K562 (cell line): ENCODE measurements at regions not wholly inside any gene's neighbourhood (a gene's known extent, or its start where the extent isn't known, plus 50 kb on each side); places are given as distances from the start of the nearest gene placed in this dataset.

Source experiments
- ATAC-seq: fragments of 200-7000 bp; cut with Tn5 transposase; 3 replicates; pipeline ENCODE4 v1.9.1; 2020; ENCODE audit warnings: moderate library complexity
- BruUV-seq: library from RNA; stranded (reverse); fragments of 400-500 nt; replicated peaks from 2 replicates; lab custom pipeline; 2021; lab: Mats Ljungman, UMichigan
- CTCF ChIA-PET: fragments of 300-600 bp; formaldehyde crosslinking; extraction: SDS; loops from one replicate; lab custom pipeline; 2021; ENCODE audit warnings: low intra/inter-chr PET ratio; lab: Yijun Ruan, JAX
- POLR2A ChIA-PET: fragments of 300-600, 350-650 bp; sonication (Branson Sonifier 250); formaldehyde crosslinking; extraction: SDS; loops from one replicate; lab custom pipeline; 2021; ENCODE audit warnings: antibody characterized with exemption, inconsistent platforms; lab: Yijun Ruan, JAX
- DNase-seq, 4 experiments: peaks; one replicate each; pipeline versions ENCODE4 v3.0.0 to v3.0.0-alpha.2; 2011 to 2018; ENCODE audit warnings: low spot score in 3 of 4, mixed read lengths in 3 of 4; ENCODE audit errors: extremely low read depth in 1 of 4
- FAIRE-seq: peaks from 2 replicates; lab custom pipeline; 2011; peaks lifted over from hg19 to GRCh38; lab: Jason Lieb, UNC
- H2AFZ ChIP-seq: 2 replicates; pipeline ENCODE4 v1.6.0; 2011; ENCODE audit warnings: low read depth, low read length, control low read depth, inconsistent platforms
- H3K27ac ChIP-seq: fragments of 200-600 bp; 3 replicates; pipeline ENCODE4 v1.8.0; 2011; ENCODE audit warnings: low read depth, mild to moderate bottlenecking, control low read depth, inconsistent platforms, low read length, moderate library complexity, mixed read lengths; ENCODE audit errors: extremely low read depth
- H3K27me3 ChIP-seq, 2 experiments: fragments of 300-600 bp in 1 of 2; 2 replicates in 1 of 2; 3 replicates in 1 of 2; pipeline versions ENCODE4 v1.6.0 to v1.8.0; 2011; ENCODE audit warnings: inconsistent platforms in 2 of 2, low read length in 2 of 2, mild to moderate bottlenecking in 1 of 2, mixed read lengths in 1 of 2, moderate library complexity in 1 of 2; ENCODE audit not compliant: control insufficient read depth in 2 of 2, insufficient read depth in 2 of 2
- H3K36me3 ChIP-seq: fragments of 300-600 bp; 3 replicates; pipeline ENCODE4 v1.8.0; 2011; ENCODE audit warnings: mild to moderate bottlenecking, low read length, inconsistent platforms; ENCODE audit not compliant: control insufficient read depth, insufficient read depth
- H3K4me1 ChIP-seq, 2 experiments: fragments of 200-600 bp in 1 of 2; replicated peaks in 1 of 2; 2 replicates in 1 of 2; 3 replicates in 1 of 2; pipeline versions ENCODE4 v1.5.1 to v1.8.0; 2011; ENCODE audit warnings: inconsistent platforms in 2 of 2, low read length in 2 of 2, mild to moderate bottlenecking in 1 of 2, mixed read lengths in 1 of 2, moderate library complexity in 1 of 2; ENCODE audit not compliant: control insufficient read depth in 2 of 2, insufficient read depth in 2 of 2
- H3K4me2 ChIP-seq: 2 replicates; pipeline ENCODE4 v1.6.1; 2011; ENCODE audit warnings: low read length, control low read depth, inconsistent platforms, mixed read lengths; ENCODE audit not compliant: insufficient read depth
- H3K4me3 ChIP-seq: fragments of 200-600 bp; sonication (generic), shearing (Covaris generic); 2 replicates; pipeline ENCODE4 v1.5.1; 2016; ENCODE audit warnings: control low read depth, inconsistent platforms
- H3K79me2 ChIP-seq: fragments of 200-600 bp; 3 replicates; pipeline ENCODE4 v1.8.0; 2011; ENCODE audit warnings: low read length, inconsistent platforms; ENCODE audit not compliant: control insufficient read depth, insufficient read depth
- H3K9ac ChIP-seq, 2 experiments: 2 replicates each; pipeline versions ENCODE4 v1.6.0 to v1.6.1; 2011; ENCODE audit warnings: low read depth in 2 of 2, low read length in 2 of 2, control low read depth in 1 of 2, inconsistent platforms in 1 of 2, mild to moderate bottlenecking in 1 of 2, mixed read lengths in 1 of 2; ENCODE audit not compliant: insufficient read depth in 1 of 2
- H3K9me1 ChIP-seq: one replicate; pipeline ENCODE4 v1.6.0; 2011; ENCODE audit warnings: inconsistent platforms, mild to moderate bottlenecking, low read length, moderate library complexity; ENCODE audit not compliant: control insufficient read depth, insufficient read depth
- H3K9me3 ChIP-seq: replicated peaks from 2 replicates; pipeline ENCODE4 v1.5.1; 2011; ENCODE audit warnings: low read depth, low read length, inconsistent platforms; ENCODE audit not compliant: control insufficient read depth, insufficient read depth
- H4K20me1 ChIP-seq: replicated peaks from 2 replicates; pipeline ENCODE4 v1.6.1; 2011; ENCODE audit warnings: low read length, inconsistent platforms, mixed read lengths; ENCODE audit not compliant: control insufficient read depth, insufficient read depth
- ASH1L ChIP-seq: fragments of 450-650 bp; IDR thresholded peaks from 2 replicates; pipeline ENCODE4 v1.6.1; 2018; ENCODE audit warnings: borderline replicate concordance, mild to moderate bottlenecking, low read depth; ENCODE audit not compliant: partially characterized antibody
- CCAR2 ChIP-seq: fragments of 200-400 bp; formaldehyde crosslinking; IDR thresholded peaks from 2 replicates; pipeline ENCODE4 v1.6.1; 2017; ENCODE audit warnings: mild to moderate bottlenecking, low read depth, low read length
- HEY1 ChIP-seq: fragments of 250-450 bp; sonication (Bioruptor Pico); IDR thresholded peaks from 2 replicates; pipeline ENCODE4 v1.5.0; 2020; ENCODE audit warnings: mild to moderate bottlenecking, moderate library complexity, borderline replicate concordance
- HNRNPK ChIP-seq: fragments of 200-400 bp; formaldehyde crosslinking; IDR thresholded peaks from one replicate; pipeline ENCODE4 v1.6.1; 2018; ENCODE audit warnings: mild to moderate bottlenecking, low read depth, low read length; ENCODE audit not compliant: poor library complexity, severe bottlenecking
- KLF16 ChIP-seq: IDR thresholded peaks from 2 replicates; pipeline ENCODE4 v1.6.1; 2016; ENCODE audit warnings: antibody characterized with exemption
- KLF6 ChIP-seq: fragments of 250-450 bp; sonication (Bioruptor Pico); IDR thresholded peaks from 2 replicates; pipeline ENCODE4 v1.4.0; 2020; ENCODE audit warnings: mild to moderate bottlenecking, moderate library complexity, borderline replicate concordance
- MAFK ChIP-seq: IDR thresholded peaks from 2 replicates; pipeline ENCODE4 v1.6.1; 2011; ENCODE audit warnings: low read length, improper control_type of control experiment
- MEF2D ChIP-seq: conservative IDR thresholded peaks from 2 replicates; pipeline ENCODE4 v1.6.1; 2016; ENCODE audit warnings: low read depth, missing genetic modification characterization, missing compliant biosample characterization
- MYBL2 ChIP-seq, 2 experiments: fragments of 450-650 bp in 1 of 2; sonication (generic) in 1 of 2; formaldehyde crosslinking in 1 of 2; IDR thresholded peaks; 2 replicates each; pipeline versions ENCODE4 v1.6.1 to v1.8.1; 2017 to 2022; ENCODE audit warnings: borderline replicate concordance in 1 of 2, inconsistent platforms in 1 of 2, low read depth in 1 of 2, mild to moderate bottlenecking in 1 of 2, missing genetic modification reagents in 1 of 2, moderate library complexity in 1 of 2
- POLR2H ChIP-seq: IDR thresholded peaks from 2 replicates; pipeline ENCODE4 v1.6.1; 2016; ENCODE audit warnings: missing genetic modification characterization, low read depth, mild to moderate bottlenecking, control low read depth, missing compliant biosample characterization, moderate library complexity
- RBM14 ChIP-seq: fragments of 200-400 bp; formaldehyde crosslinking; IDR thresholded peaks from 2 replicates; pipeline ENCODE4 v1.6.1; 2018; ENCODE audit warnings: low read depth, mild to moderate bottlenecking, low read length, moderate library complexity, borderline replicate concordance; ENCODE audit not compliant: insufficient read depth
- RNF2 ChIP-seq: sonication (generic); IDR thresholded peaks from 2 replicates; pipeline ENCODE4 v1.6.1; 2016
- SMARCA4 ChIP-seq: fragments of 450-650 bp; IDR thresholded peaks from 2 replicates; pipeline ENCODE4 v1.6.1; 2016
- SP2 ChIP-seq: IDR thresholded peaks from 2 replicates; pipeline ENCODE4 v1.6.1; 2011; ENCODE audit warnings: mild to moderate bottlenecking, low read depth, low read length, moderate library complexity; ENCODE audit not compliant: poor library complexity, severe bottlenecking; ENCODE audit errors: extremely low read depth
- ZFP30 ChIP-seq: fragments of 250-450 bp; sonication (Bioruptor Pico); IDR thresholded peaks from 2 replicates; pipeline ENCODE4 v1.8.0; 2022; ENCODE audit warnings: moderate library complexity, mild to moderate bottlenecking, inconsistent platforms, borderline replicate concordance
- ZNF431 ChIP-seq: sonication (generic); formaldehyde crosslinking; IDR thresholded peaks from 2 replicates; pipeline ENCODE4 v1.8.0; 2022; ENCODE audit warnings: mild to moderate bottlenecking, missing genetic modification reagents
- ZNF518B ChIP-seq: fragments of 250-450 bp; sonication (Bioruptor Pico); IDR thresholded peaks from 2 replicates; pipeline ENCODE4 v1.5.0; 2021; ENCODE audit warnings: mild to moderate bottlenecking, moderate library complexity
- ZNF561 ChIP-seq: fragments of 450-650 bp; formaldehyde crosslinking; conservative IDR thresholded peaks from 2 replicates; pipeline ENCODE4 v1.4.0; 2020; ENCODE audit warnings: mild to moderate bottlenecking, moderate library complexity
- WGBS: fragments of 100-300 bp; shearing (Covaris generic); methylation state at CpG from one replicate; pipeline ENCODE4 v1.1.6; 2016; ENCODE audit warnings: low coverage, mixed read lengths; ENCODE audit not compliant: insufficient coverage; ENCODE audit errors: missing lambda C conversion rate; 5-methylcytosine and 5-hydroxymethylcytosine counted together
- in situ Hi-C: fragments of 300-500 bp; cut with MboI; formaldehyde crosslinking; loops from 4 replicates; pipeline ENCODE4 v1.15.0; 2018; ENCODE audit warnings: inconsistent platforms, mixed read lengths
- intact Hi-C: fragments of 100-400 bp; cut with micrococcal nuclease; formaldehyde crosslinking; loops from 2 replicates; pipeline ENCODE4 v1.14.2; 2022

DNA sequence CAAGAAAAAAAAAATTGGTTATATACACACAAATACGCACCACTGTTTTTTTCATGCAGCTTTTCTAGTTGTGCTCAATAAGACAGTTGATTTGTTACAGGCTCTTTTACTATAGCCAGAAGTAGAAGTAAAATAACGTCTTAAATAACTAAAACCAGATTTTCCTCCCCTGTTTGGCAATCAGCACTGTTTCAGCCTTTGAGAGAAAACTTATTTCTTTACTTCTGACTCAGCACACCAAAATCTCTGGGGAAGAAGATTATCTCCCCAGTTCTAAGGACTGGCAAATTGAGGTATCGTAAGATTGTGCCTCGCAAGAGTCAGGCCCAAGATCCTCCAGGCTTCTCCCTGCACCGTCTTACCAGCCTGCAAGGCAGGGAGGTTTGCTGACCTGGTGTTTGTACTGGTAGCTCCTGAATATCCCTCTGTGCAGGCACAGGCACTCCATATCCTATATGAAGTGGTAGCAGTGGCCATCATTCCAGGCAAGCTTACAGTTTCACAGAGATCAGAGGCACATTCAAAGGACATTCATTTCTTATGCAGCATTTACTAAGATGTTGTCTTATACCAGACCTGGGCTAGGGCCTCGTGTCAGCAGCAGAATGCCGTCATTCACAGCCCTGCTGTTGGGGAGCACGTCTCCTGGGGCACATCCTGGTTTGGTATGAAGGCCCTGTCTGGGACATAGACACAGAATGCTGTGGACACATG lies 268.2 kb downstream of the ZNF536 start (continued):
- TF ChIP-seq MYBL2 (IDR thresholded peaks at IDR 0.05; ENCODE audit: low read depth) (no peak), MYBL2 (CRISPR knock-in tag; IDR thresholded peaks at IDR 0.05; ENCODE audit: borderline replicate concordance) (no peak), KLF16 (no peak), RNF2 (no peak), ZNF431 (CRISPR knock-in tag) (no peak), MEF2D (no peak), HNRNPK (no peak)

- no peak overlapping the region for H3K4me2 ChIP-seq
- no peak for DNase-seq
- H2AFZ ChIP-seq: no peak overlapping the region
- H3K9ac ChIP-seq: no peak overlapping the region
- H4K20me1 ChIP-seq: no peaks in the 10 kb centered on the region
- CTCF ChIA-PET: no interaction called here
- no peaks in the 10 kb centered on the region for H3K4me1 ChIP-seq
- BruUV-seq: no TSS peak
- POLR2A ChIA-PET: no interaction called here
- 0% methylated on average over 4 of the region's 4 CpGs for WGBS
- no peaks in the 10 kb centered on the region for H3K36me3 ChIP-seq
- in situ Hi-C loops (no loop called here), intact Hi-C loops (no loop called here)
- no peak overlapping the region for H3K27ac ChIP-seq
- FAIRE-seq: peak; percentile 29
- no peaks in the 10 kb centered on the region for H3K9me3 ChIP-seq
- peaks cover 0 to 4% of the 10 kb centered on the region in 2 experiments; a peak in 1 of 5 replicates for H3K27me3 ChIP-seq
- H3K4me3 ChIP-seq: no peak overlapping the region
- H3K9me1 ChIP-seq: no peaks in the 10 kb centered on the region
- no peaks in the 10 kb centered on the region for H3K79me2 ChIP-seq
- no peak for ATAC-seq
- TF ChIP-seq KLF6 (CRISPR knock-in tag) (no peak), ZNF518B (no peak), ZFP30 (CRISPR knock-in tag) (no peak), RBM14 (no peak), HEY1 (CRISPR knock-in tag) (no peak), ASH1L (no peak), POLR2H (tag) (no peak), SP2 (no peak), ZNF561 (no peak), MAFK (no peak), CCAR2 (no peak), SMARCA4 (no peak)
Measured at GRCh38 chr19:30638889-30639288, 266.7 kb downstream of the ZNF536 start.
